Esophagus muscularis mucosa (tissue), 4 donors: ENCODE measurements at regions not wholly inside any gene's neighbourhood (a gene's known extent, or its start where the extent isn't known, plus 50 kb on each side); places are given as distances from the start of the nearest gene placed in this dataset.

Source experiments
- DNase-seq: peaks from one replicate; pipeline ENCODE4 v3.0.0-alpha.2; 2017; ENCODE audit errors: extremely low spot score
- H3K27ac ChIP-seq, 4 donors: fragments of 200-600 bp; sonication (generic); replicated peaks in 1 of 4; 1 replicate in 3 of 4; 2 replicates in 1 of 4; pipeline ENCODE4 v1.5.1; 2016 to 2019; ENCODE audit warnings: mild to moderate bottlenecking in 1 of 4
- H3K27me3 ChIP-seq, 4 donors: fragments of 200-600 bp; sonication (generic); one replicate each; pipeline versions ENCODE4 v1.5.1 to v1.6.0; 2016 to 2019
- H3K36me3 ChIP-seq, 4 donors: fragments of 200-600 bp; sonication (generic); one replicate each; pipeline ENCODE4 v1.5.1; 2016 to 2019
- H3K4me1 ChIP-seq, 4 donors: fragments of 200-600 bp; sonication (generic); one replicate each; pipeline ENCODE4 v1.5.1; 2016 to 2019
- H3K4me3 ChIP-seq, 4 donors: fragments of 200-600 bp; sonication (generic); 1 replicate in 2 of 4; 2 replicates in 2 of 4; pipeline ENCODE4 v1.5.1; 2016 to 2019; ENCODE audit warnings: mild to moderate bottlenecking in 4 of 4, moderate library complexity in 1 of 4
- H3K9me3 ChIP-seq, 4 donors: fragments of 200-600 bp; sonication (generic); 1 replicate in 3 of 4; 2 replicates in 1 of 4; pipeline ENCODE4 v1.5.1; 2016 to 2019
- CTCF ChIP-seq, 3 experiments: fragments of 200-600 bp in 2 of 3; fragments of 450-650 bp in 1 of 3; sonication (generic) in 2 of 3; IDR thresholded peaks; one replicate each; pipeline ENCODE4 v1.5.1; 2017 to 2019; ENCODE audit warnings: antibody characterized with exemption in 3 of 3, mild to moderate bottlenecking in 2 of 3, moderate library complexity in 1 of 3
- EP300 ChIP-seq: sonication (generic); formaldehyde crosslinking; IDR thresholded peaks from one replicate; pipeline ENCODE4 v1.6.1; 2017; ENCODE audit warnings: antibody characterized with exemption
- POLR2A ChIP-seq: fragments of 450-650 bp; IDR thresholded peaks from one replicate; pipeline ENCODE4 v1.6.1; 2017; ENCODE audit warnings: antibody characterized with exemption, moderate library complexity, mild to moderate bottlenecking, low read depth
- POLR2AphosphoS5 ChIP-seq, 2 donors: sonication (generic); formaldehyde crosslinking; IDR thresholded peaks; one replicate each; pipeline ENCODE4 v1.6.1; 2017; ENCODE audit warnings: antibody characterized with exemption in 2 of 2
- WGBS: methylation state at CpG from one replicate; pipeline ENCODE4 v1.1.5; 2018; 5-methylcytosine and 5-hydroxymethylcytosine counted together
- intact Hi-C: fragments of 100-400 bp; cut with DNase I; formaldehyde crosslinking; loops from one replicate; pipeline ENCODE4 v1.15.1; 2023

GRCh38 chr7:20927976-20928375 lies 141.3 kb upstream of the SP8 start:
- no peak for TF ChIP-seq POLR2A
- H3K27me3 ChIP-seq: no peaks in the 10 kb centered on the region
- DNase-seq: no peak
- no peaks in the 10 kb centered on the region for H3K36me3 ChIP-seq
- intact Hi-C loops: no loop called here
- no peak overlapping the region for H3K4me3 ChIP-seq
- 42% methylated on average over 1 of the region's 1 CpG for WGBS
- no peaks in the 10 kb centered on the region for H3K4me1 ChIP-seq
- no peak overlapping the region for H3K27ac ChIP-seq
- H3K9me3 ChIP-seq: peaks cover 0 to 5% (median 0%) of the 10 kb centered on the region in 4 donors

GRCh38 chr7:20929199-20929598 lies 142.5 kb upstream of the SP8 start:
- intact Hi-C loops: no loop called here

GRCh38 chr7:20931739-20932138 lies 145.1 kb upstream of the SP8 start:
- Histone ChIP-seq H3K9me3 (no peaks in the 10 kb centered on the region), H3K4me1 (no peaks in the 10 kb centered on the region), H3K27me3 (no peaks in the 10 kb centered on the region), H3K36me3 (no peaks in the 10 kb centered on the region), H3K27ac (no peak overlapping the region), H3K4me3 (no peak overlapping the region)
- WGBS: 85% methylated on average over 3 of the region's 3 CpGs
- no peak for DNase-seq
- TF ChIP-seq CTCF (IDR thresholded peaks at IDR 0.05): no peak
- TF ChIP-seq POLR2AphosphoS5 (IDR thresholded peaks at IDR 0.05): no peak
- TF ChIP-seq EP300: no peak
- TF ChIP-seq POLR2A: no peak
- intact Hi-C loops: no loop called here

More at GRCh38 chr7:20929199-20929598, 142.5 kb upstream of the SP8 start:
- Histone ChIP-seq H3K4me3 (no peak overlapping the region), H3K27ac (no peak overlapping the region), H3K36me3 (no peaks in the 10 kb centered on the region), H3K27me3 (no peaks in the 10 kb centered on the region), H3K4me1 (no peaks in the 10 kb centered on the region), H3K9me3 (no peaks in the 10 kb centered on the region)
- 89% methylated on average over 4 of the region's 4 CpGs for WGBS
- TF ChIP-seq CTCF (IDR thresholded peaks at IDR 0.05) (no peak), EP300 (no peak), POLR2A (no peak), POLR2AphosphoS5 (IDR thresholded peaks at IDR 0.05) (no peak)
- no peak for DNase-seq

- no peaks in the 10 kb centered on the region for H3K9me3 ChIP-seq
- TF ChIP-seq CTCF (IDR thresholded peaks at IDR 0.05): no peak
- TF ChIP-seq POLR2A: no peak
- no peak for TF ChIP-seq EP300
- TF ChIP-seq POLR2AphosphoS5 (IDR thresholded peaks at IDR 0.05): no peak
These were observed 146.3 kb upstream of the SP8 start for GRCh38 chr7:20932785-20933527.

GRCh38 chr7:20945451-20945850 lies 158.8 kb upstream of the SP8 start:
- TF ChIP-seq EP300: no peak
- H3K9me3 ChIP-seq: no peaks in the 10 kb centered on the region
- no peak overlapping the region for H3K27ac ChIP-seq
- no peaks in the 10 kb centered on the region for H3K4me1 ChIP-seq
- intact Hi-C loops: no loop called here
- H3K4me3 ChIP-seq: no peak overlapping the region
- no peaks in the 10 kb centered on the region for H3K36me3 ChIP-seq
- H3K27me3 ChIP-seq: no peaks in the 10 kb centered on the region
- 35% methylated on average over 2 of the region's 2 CpGs for WGBS
- DNase-seq: no peak

More at GRCh38 chr7:20932785-20933527, 146.3 kb upstream of the SP8 start:
- no peak for DNase-seq
- intact Hi-C loops: no loop called here
- no peaks in the 10 kb centered on the region for H3K4me1 ChIP-seq
- H3K36me3 ChIP-seq: no peaks in the 10 kb centered on the region
- H3K27ac ChIP-seq: no peak overlapping the region
- no peak overlapping the region for H3K4me3 ChIP-seq
- H3K27me3 ChIP-seq: no peaks in the 10 kb centered on the region
- WGBS: 48% methylated on average over 7 of the region's 7 CpGs

GRCh38 chr7:20952916-20953315 lies 166.2 kb upstream of the SP8 start:
- Histone ChIP-seq H3K27me3 (no peaks in the 10 kb centered on the region), H3K27ac (no peak overlapping the region), H3K4me3 (no peak overlapping the region), H3K4me1 (no peaks in the 10 kb centered on the region), H3K9me3 (no peaks in the 10 kb centered on the region), H3K36me3 (no peaks in the 10 kb centered on the region)
- WGBS: 72% methylated on average over 3 of the region's 3 CpGs
- DNase-seq: no peak
- TF ChIP-seq POLR2A (no peak), EP300 (no peak), POLR2AphosphoS5 (IDR thresholded peaks at IDR 0.05) (no peak)
- intact Hi-C loops: no loop called here
